ENCODE measurements at regions not wholly inside any gene's neighbourhood (a gene's known extent, or its start where the extent isn't known, plus 50 kb on each side); places are given as distances from the start of the nearest gene placed in this dataset.
"Not testable (repeated sequence)": the region's sequence is repeated elsewhere in the genome, so short reads cannot be mapped to it uniquely, and the experiment has no call there.

DNA sequence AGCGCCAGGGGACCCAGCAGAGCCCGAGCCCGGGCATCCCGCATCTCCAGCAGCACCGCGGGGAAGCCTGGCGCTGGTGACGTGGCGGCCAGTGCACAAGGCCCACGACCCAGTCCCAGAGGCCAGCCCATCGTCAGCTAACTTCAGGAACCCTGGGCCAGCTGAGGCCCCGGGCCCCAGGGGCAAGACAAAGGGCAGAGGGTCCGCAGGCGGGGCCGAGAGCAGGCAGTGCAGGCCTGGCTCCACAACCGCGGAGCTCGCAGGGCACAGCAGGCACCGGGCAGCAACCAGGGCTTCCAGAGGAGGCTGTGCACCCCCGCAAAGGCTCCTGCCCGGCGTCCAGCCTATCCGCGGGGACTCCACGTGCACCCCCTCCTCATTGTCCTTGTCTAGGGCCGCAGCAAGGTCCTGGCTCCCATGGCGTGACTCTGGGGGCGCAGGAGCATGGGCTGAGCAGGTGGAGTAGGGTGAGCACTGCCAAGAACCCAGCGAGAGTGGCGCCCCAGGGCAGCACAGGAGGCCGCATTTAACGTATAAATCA is 352.5 kb downstream of the KCNJ18 start:
- DNase-seq (ENCODE audit: low read depth, low spot score), result not testable (repeated sequence)

DNA sequence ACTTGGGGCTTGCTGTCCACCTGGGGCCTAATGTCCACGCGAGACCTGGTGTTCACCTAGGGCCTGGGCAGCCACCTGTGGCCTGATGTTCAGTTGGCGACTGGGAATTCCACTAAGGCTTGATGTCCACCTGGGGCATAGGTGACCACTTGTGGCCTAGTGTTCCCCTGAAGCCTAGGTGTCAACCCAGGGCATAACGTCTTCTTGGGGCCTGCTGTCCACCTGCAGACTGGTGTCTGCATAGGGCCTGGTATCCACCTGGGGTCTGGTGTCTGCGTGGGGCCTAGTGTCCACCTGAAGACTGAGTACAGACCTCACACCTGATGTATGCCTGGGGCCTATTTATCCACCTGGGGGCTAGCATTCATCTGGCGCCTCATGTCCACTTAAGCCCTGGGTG is 355.2 kb downstream of the KCNJ18 start:
- DNase-seq (ENCODE audit: low read depth, low spot score), result not testable (repeated sequence)

DNA sequence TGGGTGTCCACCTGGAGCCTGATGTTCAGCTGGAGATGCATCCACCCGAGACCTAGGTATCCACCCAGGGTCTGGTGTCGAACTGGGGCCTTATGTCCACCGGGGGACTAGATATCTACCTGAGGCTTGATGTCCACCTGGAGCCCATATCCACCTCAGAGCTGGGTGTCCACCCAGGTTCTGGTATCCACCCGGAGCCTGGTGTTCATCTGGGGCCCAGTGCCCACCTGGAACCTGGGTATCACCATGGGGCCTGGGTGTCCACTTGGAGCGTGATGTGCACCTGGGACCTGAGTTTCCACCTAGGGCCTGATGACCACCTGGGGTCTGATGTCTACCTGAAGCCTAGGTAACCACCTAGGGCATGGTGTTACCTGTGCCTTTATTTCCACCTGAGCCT is 355.9 kb downstream of the KCNJ18 start:
- not testable (repeated sequence) for DNase-seq (ENCODE audit: low read depth, low spot score)

DNA sequence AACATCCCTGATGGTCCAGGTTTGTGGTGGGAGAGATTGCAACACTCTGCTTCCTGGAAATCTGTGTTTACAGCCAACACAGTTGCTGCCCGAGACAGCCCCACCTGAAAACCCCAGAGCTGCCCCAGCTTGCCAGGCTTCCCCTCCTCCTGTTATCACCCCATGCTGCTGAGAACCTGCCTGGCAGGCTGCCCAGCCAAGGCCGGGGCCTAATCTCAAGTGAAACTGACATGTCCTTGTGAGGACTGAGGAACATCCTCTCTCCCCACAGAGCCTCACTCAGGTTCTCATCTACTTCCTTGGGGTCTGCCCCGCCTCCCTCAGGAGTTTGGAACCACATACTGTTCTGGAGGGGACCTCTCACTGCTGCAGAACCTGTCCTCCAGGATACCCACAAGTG is 358.4 kb downstream of the KCNJ18 start:
- DNase-seq (ENCODE audit: low read depth, low spot score), result not testable (repeated sequence)

DNA sequence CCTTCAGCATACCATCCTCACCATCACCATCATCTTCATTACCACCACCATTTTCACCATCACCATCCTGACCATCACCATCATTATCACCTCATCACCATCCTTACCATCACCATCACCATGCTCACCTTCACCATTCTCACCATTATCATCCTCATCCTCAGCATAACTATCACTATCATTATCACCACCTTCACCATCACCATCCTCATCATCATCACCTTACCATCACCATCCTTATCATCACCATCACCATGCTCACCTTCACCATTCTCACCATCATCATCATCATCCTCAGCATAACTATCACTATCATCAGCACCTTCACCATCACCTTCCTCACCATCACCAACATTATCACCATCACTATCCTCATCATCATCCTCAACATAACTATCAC is 360.4 kb downstream of the KCNJ18 start:
- not testable (repeated sequence) for DNase-seq (ENCODE audit: low read depth, low spot score)

DNA sequence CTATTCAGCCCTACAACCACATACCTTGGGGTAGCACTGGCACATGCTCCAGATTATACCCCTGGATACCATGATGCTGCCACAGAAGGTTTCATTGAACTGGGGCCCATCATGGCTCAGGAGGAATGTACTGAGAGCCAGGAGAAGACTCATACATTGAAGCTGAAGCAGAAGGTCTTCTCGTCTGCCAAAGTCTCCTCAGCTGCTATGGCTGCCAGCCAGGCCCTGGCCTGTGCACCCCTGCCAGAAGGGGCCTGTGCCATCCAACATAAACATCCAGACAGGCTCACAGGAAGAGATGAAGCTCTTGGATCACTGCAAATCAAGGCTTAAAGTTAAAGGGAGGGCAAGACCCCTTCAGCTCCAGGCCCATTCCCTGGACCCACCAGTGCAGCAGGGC is 364.2 kb downstream of the KCNJ18 start:
- not testable (repeated sequence) for DNase-seq (ENCODE audit: low read depth, low spot score)

DNA sequence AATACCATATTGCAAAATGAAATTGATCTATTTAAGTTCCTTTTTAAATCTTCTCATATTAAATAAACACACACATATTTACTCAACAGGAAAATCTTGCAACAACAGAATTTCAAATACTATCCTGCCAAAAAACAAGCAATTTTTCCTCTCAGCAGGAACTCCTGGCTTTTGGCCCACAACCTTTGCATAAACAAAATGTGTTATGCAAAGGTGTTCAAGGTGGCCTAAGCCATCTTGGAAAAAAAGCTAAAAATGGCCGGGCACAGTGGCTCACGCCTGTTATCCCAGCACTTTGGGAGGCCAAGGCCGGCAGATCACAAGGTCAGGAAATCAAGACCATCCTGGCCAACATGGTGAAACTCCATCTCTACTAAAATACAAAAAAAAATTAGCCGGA is 383.6 kb downstream of the KCNJ18 start:
- DNase-seq (ENCODE audit: low read depth, low spot score), result not testable (repeated sequence)

DNA sequence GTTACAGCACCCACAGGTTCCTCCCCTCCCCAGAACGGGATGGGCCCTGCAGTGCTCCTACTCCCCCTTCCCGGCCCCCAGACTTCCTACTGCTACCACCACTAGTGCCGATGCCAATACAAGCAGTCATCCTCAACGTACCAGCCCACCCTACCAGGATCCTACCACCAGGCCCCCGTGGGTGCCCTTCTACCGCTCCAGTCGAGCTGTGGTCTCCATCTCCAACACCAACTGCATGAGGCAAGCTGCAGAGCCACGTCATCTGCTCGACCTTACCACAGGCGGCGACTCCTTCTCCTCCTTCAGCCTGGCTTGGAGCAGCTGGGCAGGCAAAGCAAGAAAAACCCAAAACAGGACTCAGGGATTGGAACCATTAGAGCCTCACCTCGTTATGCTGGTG is 396.3 kb downstream of the KCNJ18 start:
- not testable (repeated sequence) for DNase-seq (ENCODE audit: low read depth, low spot score)

DNA sequence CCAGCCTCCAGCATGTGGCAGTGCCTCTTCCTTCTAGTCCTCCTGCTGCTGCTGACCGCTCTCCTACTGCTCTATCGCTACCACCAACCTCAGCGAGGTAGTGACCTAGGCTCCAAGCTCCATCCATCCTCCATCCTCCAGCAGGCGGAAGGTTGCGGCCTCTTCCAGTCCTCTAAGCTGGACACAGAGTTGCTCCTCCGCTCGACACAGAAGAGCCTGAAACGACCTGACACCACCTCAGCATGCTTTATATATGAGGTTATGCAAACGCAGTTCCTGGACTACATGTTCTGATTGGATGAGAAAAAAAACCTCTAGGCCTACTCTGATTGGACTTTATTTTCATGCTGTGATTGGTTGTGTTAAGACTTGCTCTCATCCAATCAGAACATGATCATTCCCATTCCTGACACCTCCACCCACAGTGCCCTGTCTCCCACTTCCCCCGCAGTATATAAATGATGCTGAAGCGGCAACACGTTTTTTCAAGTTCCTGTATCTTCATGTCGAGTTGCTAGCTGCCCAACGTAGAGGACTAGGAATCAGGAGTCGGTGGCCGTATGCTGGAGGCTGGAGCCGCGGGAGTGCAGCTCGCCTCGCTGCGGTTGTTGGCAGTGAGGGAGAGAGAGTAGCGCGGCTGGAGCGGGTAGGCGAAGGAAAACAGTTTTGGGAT is 398.1 kb downstream of the KCNJ18 start:
- no peak for DNase-seq (ENCODE audit: low read depth, low spot score)

DNA sequence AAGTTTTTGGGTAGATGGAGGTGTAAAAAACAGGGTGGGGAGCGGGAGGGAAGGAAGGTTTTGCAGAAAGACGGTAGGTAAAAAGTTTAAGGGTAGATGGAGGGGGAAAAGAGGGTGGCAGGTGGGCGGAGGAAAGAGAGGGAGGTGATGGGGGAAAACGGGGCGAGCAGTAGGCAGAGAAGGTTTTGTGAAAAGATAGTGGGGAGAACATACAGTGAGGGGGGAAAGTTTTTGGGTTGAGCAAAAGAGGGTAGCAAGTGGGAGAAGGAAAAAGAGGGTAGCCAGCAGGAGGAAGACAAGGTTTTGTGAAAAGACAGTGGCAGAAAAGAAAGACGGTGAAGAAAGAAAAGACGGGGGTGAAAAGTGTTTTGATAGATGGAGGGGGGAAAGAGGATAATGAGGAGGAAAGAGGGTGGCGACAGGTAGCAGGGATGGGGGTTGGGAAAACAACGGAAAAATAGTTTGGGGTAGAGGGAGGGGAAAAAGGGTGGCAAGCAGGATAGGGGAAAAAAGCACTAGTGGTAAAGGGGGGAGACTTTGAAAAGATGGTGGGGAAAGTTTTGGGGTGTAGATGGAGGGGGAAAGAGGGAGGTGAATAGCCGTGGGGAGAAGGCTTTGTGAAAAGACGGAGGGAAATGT is 398.8 kb downstream of the KCNJ18 start:
- DNase-seq (ENCODE audit: low read depth, low spot score), result not testable (repeated sequence)

DNA sequence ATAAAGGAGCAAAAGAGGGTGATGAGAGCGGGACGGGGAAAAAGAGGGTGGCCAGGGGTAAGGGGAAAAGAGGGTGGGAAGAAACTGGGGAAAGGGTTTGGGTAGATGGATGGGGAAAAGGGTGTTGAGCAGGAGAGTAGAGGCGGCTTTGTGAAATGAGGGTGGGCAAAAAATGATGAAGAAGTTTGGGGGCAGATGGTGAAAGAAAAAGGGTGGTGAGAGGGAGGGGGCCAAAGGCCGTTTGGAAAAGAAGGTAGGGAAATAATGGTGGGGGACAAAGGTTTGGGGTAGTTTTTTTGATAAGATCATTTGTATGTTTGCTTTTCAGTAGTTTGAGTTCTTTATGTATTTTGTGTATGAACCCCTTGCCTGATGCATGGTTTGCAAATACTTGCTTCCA is 399.5 kb downstream of the KCNJ18 start:
- DNase-seq (ENCODE audit: low read depth, low spot score), result not testable (repeated sequence)

DNA sequence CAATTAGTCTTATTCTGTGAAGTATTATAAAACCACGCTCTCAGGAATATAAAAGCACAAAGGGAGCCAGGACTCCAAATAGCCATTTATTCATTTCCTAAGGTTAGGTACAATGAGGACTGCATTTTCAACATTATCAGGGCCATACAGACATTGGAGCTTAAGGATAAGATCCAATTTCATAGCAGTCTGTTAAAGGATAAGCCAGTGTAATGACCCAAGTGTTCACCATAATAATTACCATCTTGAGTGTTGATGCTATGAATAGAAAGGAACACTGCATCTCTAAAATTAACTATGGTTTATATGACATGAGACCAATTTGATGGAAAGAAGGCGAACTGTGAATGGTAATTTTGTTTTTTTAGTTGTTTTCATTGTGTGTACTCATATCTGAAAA is 403.1 kb downstream of the KCNJ18 start:
- DNase-seq (ENCODE audit: low read depth, low spot score), result not testable (repeated sequence)

DNA sequence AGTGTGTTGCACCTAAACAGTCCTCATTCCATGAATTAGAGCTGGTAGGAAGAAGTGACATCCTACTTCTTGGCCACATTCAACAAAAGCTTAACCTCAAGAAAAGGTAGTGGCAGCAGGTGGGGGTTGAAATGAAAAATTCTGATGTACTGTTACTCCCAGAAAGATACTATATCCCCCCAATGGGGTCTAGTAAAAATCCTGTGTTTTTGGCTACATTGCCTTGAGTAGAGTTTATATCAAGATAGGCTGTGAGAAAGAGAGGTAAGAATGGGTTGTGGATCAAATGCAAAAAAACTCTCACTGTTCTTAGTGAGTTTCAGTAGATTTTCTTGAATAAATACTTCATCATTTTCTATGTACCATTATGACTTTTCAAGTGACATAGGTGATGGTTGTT is 407.3 kb downstream of the KCNJ18 start:
- DNase-seq (ENCODE audit: low read depth, low spot score), result not testable (repeated sequence)

DNA sequence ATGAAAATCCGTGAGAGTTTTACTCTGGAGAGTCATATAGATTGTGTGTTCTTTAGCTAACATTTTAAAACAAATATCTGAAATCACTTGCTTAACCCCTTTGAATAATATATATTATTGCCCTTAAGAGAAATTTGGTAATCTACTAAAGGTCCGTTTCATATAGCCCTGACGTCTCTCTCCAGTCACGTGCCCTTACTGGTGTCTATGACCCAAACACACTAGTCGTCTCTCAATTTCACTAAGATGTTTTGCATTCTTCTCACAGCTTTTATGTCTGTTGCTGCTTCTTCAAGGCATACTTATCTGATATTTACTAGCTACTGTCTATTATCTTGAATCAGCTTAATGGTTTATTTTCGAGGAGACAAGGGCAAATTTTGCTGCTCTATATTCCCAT is 409.9 kb downstream of the KCNJ18 start:
- DNase-seq (ENCODE audit: low read depth, low spot score), result no peak

DNA sequence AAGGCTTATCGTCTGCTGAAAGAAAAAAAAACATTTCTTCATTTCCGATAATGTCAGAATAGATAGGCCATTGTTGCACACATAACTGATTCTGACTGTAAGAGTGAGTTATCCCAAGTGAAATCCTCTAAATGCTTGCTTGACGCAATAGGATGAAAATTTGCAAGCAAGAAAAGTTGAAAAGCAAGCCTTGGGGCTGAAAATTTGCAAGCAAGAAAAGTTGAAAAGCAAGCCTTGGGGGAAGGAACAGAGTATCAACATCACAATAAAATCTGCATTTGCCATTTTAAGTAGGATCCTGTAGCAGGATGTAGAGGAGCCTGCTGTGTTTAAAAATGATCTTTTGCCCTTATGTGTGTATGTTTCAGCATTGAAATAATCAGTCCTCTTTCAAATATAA is 424.4 kb downstream of the KCNJ18 start:
- DNase-seq (ENCODE audit: low read depth, low spot score), result peak; percentile 56

DNA sequence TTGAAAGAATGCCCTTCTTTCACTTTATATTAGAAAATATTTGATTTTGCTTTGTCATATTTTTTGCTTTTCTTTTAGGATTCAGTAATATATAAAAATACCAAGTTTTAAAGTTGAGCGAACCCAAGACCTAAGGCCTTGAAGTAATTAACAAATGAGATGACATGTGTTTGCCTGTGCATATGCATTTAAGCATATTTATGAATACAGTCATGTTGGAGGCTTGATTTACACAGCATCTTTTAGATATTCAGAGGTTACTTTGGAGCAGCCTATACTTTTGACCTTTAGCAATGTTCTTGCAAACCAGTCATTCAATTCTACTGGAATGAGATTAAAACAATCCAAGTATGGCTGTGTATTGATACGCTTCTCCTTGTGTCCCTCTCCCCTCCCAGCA is 425.1 kb downstream of the KCNJ18 start:
- DNase-seq (ENCODE audit: low read depth, low spot score), result not testable (repeated sequence)

DNA sequence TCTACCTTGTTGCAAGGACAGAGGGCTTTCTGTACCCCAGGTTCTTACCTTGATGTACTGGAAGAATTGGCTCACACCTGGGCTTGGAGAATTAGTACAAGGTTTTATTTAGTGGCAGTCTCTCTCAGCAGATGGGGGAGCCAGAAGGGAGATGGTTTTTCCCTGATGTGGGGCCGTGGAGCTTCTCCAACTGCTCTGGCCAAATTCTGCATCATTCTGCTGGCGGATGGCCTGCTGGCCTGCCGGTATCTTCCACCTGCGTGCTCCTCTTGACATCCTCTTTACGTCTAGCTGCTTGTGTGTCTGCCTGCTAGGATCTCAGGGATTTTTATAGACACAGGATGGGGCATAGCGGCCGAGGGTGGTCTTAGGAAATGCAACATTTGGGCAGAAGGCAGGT is 426.7 kb downstream of the KCNJ18 start:
- not testable (repeated sequence) for DNase-seq (ENCODE audit: low read depth, low spot score)

DNA sequence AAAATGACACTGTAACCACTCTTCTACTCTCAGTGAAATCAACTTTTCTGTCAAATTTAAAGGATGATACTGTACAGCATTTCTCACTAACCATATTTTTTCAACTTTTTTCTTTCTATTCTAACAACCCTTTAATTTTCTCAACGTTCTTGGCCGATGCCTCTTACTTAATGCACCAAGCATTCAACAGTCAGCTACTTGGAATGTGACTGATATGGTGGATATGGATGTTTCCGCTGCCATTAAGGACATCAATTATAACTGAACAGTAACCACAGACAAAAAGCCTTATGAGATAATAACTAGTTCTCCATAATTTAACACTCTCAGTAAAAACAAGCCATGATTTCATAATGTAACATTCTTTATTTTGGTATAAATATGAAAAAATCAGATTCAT is 427.4 kb downstream of the KCNJ18 start:
- DNase-seq (ENCODE audit: low read depth, low spot score), result not testable (repeated sequence)

DNA sequence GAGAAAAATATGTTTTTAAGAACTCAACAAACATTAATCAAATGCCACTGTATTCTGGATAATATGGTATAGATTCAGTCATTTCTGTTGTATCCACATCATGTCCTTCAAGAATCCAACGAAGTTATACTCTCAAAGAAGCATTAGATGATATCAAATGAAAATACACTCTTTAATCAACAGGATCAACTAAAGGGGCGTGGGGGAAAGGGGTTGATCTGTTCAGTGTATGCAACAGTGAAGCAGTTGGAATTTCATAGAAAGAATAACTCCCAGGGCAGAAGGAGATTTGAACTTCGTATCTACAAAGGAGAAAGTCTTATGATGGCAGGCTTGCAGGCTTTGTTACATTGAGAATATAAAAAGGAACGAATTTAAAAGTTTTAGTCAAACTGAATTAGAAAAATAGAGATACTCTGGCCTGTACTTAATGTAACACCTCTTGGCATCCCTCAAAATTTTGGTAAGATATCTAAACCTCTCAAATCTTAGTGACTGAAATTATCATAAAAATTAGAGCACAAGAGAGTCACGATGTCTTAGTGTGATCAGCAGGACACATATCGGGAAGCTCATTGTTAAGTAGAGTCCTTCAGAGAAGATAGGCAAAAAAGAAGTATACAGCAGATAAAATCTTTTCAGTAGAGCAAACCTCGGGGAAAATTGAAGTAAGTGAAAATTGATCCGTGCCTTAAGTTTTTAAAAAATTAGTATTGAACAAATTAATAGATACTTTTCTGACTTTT is 431.4 kb downstream of the KCNJ18 start:
- DNase-seq (ENCODE audit: low read depth, low spot score), result no peak

DNA sequence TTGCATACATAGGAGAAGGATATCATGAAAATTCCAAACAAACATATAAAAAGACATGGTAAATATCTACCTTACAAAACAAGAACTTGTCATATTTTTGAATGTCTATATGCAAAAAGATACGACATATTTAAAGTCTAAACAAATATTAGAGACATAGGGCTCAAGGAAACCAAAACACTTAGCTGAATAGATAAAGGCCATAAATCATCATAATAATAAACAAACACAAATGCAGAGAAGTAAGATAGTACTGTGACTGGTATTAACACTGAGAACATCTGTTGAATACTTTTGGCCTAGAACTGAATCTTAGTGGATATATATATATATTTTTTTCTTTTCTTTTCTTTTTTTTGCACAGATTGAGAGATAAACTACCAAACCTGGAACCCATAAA is 435.8 kb downstream of the KCNJ18 start:
- DNase-seq (ENCODE audit: low read depth, low spot score), result no peak

DNA sequence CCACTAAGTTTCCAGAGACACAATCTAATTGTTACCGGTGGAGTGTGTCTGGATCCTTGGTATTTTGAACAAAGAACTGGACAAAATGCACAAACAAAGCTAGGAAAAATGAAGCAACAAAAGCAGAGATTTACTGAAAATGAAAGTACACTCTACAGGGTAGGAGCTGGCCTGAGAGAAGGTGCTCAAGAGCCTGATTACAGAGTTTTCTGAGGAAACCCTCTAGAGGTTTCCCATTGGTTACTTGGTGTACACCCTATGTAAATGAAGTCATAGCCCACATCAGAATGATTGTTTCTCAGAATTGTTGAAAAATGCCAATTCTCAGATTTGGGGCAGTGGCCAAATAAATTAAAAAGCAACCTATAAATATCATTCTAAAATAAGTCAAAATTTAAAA is 436.4 kb downstream of the KCNJ18 start:
- DNase-seq (ENCODE audit: low read depth, low spot score), result no peak

DNA sequence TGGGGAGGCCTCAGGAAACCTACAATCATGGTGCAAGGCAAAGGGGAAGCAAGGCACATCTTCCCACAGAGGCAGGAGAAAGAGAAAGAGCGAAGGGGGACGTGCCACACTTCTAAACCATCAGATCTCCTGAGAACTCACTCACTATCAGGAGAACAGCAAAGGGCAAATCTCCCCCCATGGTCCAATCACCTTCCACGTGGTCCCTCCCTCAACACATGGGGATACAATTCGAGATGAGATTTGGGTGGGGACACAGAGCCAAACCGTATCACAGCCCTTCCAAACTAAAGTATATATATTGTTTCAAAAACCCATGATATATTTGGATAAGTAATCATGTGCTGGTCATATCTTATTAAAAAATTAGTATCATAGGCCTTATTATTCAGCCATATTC is 437.6 kb downstream of the KCNJ18 start:
- not testable (repeated sequence) for DNase-seq (ENCODE audit: low read depth, low spot score)

Data from iPS DF 19.7 (cell line).